Activated CD4-positive, CD25-positive, alpha-beta regulatory T cell treated with anti-CD3 and anti-CD28 coated beads, Interleukin-2, amount 50 U/mL, for 16 hours (primary cell): ENCODE measurements at regions not wholly inside any gene's neighbourhood (a gene's known extent, or its start where the extent isn't known, plus 50 kb on each side); places are given as distances from the start of the nearest gene placed in this dataset.
"Not testable (repeated sequence)": the region's sequence is repeated elsewhere in the genome, so short reads cannot be mapped to it uniquely, and the experiment has no call there.

Experiments used
- DNase-seq: peaks from one replicate; pipeline ENCODE4 v3.0.0-alpha.2; 2020; ENCODE audit warnings: low read depth, low spot score

GRCh38 chr18:8991155-8991554, 111.3 kb upstream of the NDUFV2 start:
- no peak for DNase-seq

- not testable (repeated sequence) for DNase-seq
Measured at GRCh38 chr18:8992500-8992899, 110.0 kb upstream of the NDUFV2 start.

GRCh38 chr18:8994603-8995002, 107.9 kb upstream of the NDUFV2 start:
- DNase-seq = no peak

GRCh38 chr18:8995096-8995495, 107.4 kb upstream of the NDUFV2 start:
- no peak for DNase-seq

- DNase-seq = no peak
Measured at GRCh38 chr18:8996771-8997432, 105.6 kb upstream of the NDUFV2 start.

GRCh38 chr18:8997634-8998033, 104.9 kb upstream of the NDUFV2 start:
- DNase-seq = no peak

GRCh38 chr18:8998481-8999217, 103.8 kb upstream of the NDUFV2 start:
- no peak for DNase-seq

GRCh38 chr18:8999872-9000271, 102.6 kb upstream of the NDUFV2 start:
- DNase-seq = no peak

- DNase-seq = no peak
Measured at GRCh38 chr18:9000733-9001132, 101.8 kb upstream of the NDUFV2 start.

- DNase-seq = no peak
Measured at GRCh38 chr18:9001209-9001608, 101.3 kb upstream of the NDUFV2 start.

GRCh38 chr18:9003406-9004100, 98.9 kb upstream of the NDUFV2 start:
- DNase-seq = no peak

GRCh38 chr18:9004308-9004707, 98.2 kb upstream of the NDUFV2 start:
- DNase-seq = not testable (repeated sequence)

GRCh38 chr18:9007700-9008099, 94.8 kb upstream of the NDUFV2 start:
- not testable (repeated sequence) for DNase-seq

GRCh38 chr18:9008200-9008708, 94.2 kb upstream of the NDUFV2 start:
- no peak for DNase-seq

GRCh38 chr18:9008709-9009635, 93.5 kb upstream of the NDUFV2 start:
- DNase-seq = no peak

GRCh38 chr18:9009703-9010488, 92.6 kb upstream of the NDUFV2 start:
- no peak for DNase-seq

GRCh38 chr18:9011431-9011830, 91.1 kb upstream of the NDUFV2 start:
- no peak for DNase-seq

- DNase-seq = no peak
Measured at GRCh38 chr18:9013926-9014373, 88.5 kb upstream of the NDUFV2 start.

GRCh38 chr18:9015689-9016088, 86.8 kb upstream of the NDUFV2 start:
- no peak for DNase-seq

GRCh38 chr18:9016633-9017166, 85.8 kb upstream of the NDUFV2 start:
- DNase-seq = no peak
